ENCODE measurements at regions not wholly inside any gene's neighbourhood (a gene's known extent, or its start where the extent isn't known, plus 50 kb on each side); places are given as distances from the start of the nearest gene placed in this dataset.
"Not testable (repeated sequence)": the region's sequence is repeated elsewhere in the genome, so short reads cannot be mapped to it uniquely, and the experiment has no call there.

DNA sequence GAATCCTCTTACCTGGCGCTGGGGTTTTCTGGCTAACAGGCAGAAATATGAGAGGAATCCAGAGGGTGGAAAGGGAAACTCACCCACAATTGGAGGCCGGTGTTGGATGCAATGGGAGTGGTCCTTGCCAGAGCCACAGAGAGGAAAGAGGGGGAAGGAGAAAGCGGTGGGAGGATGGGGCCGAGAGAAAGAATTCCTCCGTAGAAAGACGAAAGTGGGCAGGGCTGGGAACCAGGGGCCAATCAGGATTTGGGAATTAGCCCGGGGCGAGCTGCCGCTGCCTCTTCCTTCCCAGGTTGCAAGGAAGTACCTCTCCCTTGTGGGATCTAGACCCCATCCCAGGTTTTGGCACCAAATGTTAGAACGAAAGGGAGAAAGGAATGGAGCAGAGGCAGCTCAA lies 83.1 kb upstream of the SPIN4 start:
- no peak for TF ChIP-seq POLR2A (IDR thresholded peaks at IDR 0.05; ENCODE audit: low read length)
- TF ChIP-seq GATA1 (IDR thresholded peaks at IDR 0.05; ENCODE audit: low read depth, low read length), result no peak
- no peak for DNase-seq

DNA sequence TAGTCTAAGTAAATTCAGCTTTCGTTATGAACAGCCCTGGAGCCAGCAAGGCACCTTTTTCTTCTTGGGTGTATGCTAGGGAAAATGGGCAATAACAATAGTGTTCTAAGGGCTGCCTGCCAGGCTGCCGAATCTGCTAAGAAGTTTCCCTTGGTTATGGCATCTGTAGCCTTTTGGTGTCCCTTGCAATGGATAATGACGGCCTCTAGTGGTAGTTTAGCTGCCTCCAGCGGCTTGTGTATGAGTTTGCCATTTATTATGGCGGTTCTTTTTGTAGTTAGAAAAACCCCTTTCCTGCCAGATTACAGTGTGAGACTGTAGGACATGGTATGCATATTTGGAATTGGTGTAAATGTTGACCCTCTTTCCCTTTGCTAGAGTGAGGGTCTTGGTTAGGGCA lies 78.9 kb upstream of the SPIN4 start:
- TF ChIP-seq POLR2A (IDR thresholded peaks at IDR 0.05; ENCODE audit: low read length) (no peak), GATA1 (IDR thresholded peaks at IDR 0.05; ENCODE audit: low read depth, low read length) (no peak)
- peak in 1 of 2 experiments; percentile 0 for DNase-seq

DNA sequence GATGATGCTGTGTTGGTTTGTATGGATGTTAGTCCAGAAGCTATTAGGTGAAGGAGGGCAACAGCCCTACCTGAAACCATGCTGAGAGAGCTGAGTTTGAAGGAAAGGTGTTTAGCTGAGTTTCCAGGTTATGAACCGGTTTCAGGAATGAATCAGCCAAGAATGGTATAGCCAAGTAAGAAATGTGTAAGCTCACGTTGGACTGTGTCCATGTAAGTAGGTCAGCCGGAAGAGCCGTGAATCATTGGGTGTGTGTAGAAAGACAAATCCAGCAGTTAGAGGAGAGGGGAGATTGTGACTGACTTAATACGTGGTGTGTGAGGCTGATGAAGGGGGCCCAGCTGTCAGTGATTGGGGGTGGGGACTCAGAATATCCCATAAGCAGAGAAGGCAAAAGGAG lies 77.2 kb upstream of the SPIN4 start:
- TF ChIP-seq POLR2A (IDR thresholded peaks at IDR 0.05; ENCODE audit: low read length), result no peak
- TF ChIP-seq GATA1 (IDR thresholded peaks at IDR 0.05; ENCODE audit: low read depth, low read length), result no peak
- DNase-seq, result no peak

DNA sequence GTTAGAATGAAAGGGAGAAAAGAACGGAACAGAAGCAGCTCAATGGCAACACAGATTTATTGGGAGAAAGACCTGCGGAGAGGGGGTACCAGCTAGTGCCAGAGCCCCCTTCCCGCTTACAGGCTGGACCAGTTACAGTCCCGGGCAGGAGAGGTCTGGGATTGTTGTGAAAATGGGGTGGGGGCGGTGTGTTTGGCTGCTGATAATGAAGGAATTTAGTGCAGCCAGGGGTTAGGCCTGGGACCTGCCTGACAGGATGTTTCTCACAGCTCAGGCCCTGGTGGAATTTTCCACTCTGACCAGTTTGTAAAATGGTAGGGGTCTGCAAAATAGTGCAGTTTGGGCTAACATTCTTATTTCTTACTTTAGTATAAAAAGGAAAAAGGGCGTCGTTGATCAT lies 75.4 kb upstream of the SPIN4 start:
- no peak for DNase-seq
- TF ChIP-seq GATA1 (IDR thresholded peaks at IDR 0.05; ENCODE audit: low read depth, low read length), result no peak
- no peak for TF ChIP-seq POLR2A (IDR thresholded peaks at IDR 0.05; ENCODE audit: low read length)

DNA sequence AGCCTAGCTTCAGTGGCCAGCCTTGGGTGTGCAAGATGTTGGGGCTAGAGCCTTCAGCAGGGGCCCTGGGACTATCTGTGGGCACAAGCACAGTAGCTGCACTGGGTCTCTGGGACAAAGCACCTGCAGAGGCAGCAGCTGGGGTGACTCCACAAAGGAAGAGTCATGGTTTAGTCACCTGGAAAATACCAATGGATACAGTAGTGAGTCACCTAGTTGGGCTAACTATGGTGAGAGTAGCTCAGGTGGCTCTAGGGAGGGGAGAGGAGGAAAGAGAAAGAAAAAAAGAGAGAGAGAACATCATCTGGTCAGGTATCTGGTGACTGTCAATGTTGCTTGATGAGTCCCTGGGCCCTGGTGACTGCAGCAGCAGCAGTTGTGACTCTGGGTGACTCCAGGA lies 72.9 kb upstream of the SPIN4 start:
- TF ChIP-seq GATA1 (IDR thresholded peaks at IDR 0.05; ENCODE audit: low read depth, low read length) (no peak), POLR2A (IDR thresholded peaks at IDR 0.05; ENCODE audit: low read length) (no peak)
- no peak for DNase-seq

DNA sequence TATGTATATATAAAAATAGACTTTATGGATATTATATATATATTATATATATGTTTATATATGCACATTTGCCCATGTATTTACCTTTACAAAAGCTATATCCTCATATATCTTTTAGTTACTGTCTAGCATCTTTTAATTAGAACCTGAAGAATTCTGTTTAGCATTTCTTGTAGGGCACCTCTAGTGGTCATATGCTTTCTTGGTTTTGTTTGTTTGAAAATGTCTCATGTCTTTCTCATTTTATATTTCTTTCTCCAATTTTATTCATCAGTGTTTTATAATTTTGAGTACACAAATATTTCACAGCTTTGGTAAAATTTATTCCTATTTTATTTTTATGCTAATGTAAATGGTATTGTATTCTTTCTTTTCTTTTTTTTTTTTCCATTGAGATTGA lies 70.3 kb upstream of the SPIN4 start:
- no peak for DNase-seq
- no peak for TF ChIP-seq POLR2A (IDR thresholded peaks at IDR 0.05; ENCODE audit: low read length)
- no peak for TF ChIP-seq GATA1 (IDR thresholded peaks at IDR 0.05; ENCODE audit: low read depth, low read length)

DNA sequence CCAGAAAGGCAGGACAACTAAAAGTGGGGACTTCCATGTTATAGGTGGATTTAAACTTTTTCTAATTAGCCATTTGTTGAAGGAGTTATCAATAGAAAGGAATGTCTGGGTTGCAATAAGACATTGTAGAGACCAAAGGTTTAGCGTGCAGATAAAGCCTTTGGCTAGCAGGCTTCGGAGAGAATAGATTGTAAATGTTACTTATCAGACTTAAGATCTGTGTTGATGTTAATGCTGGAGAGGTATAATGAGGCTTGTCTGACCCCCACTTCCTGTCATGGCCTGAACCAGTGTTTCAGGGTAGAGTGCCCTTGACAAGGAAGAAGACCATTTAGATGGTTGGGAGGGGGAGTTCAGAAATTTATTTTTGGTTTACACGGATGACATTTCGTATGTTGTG lies 67.1 kb upstream of the SPIN4 start:
- TF ChIP-seq GATA1 (IDR thresholded peaks at IDR 0.05; ENCODE audit: low read depth, low read length) (no peak), POLR2A (IDR thresholded peaks at IDR 0.05; ENCODE audit: low read length) (no peak)
- DNase-seq, result no peak

DNA sequence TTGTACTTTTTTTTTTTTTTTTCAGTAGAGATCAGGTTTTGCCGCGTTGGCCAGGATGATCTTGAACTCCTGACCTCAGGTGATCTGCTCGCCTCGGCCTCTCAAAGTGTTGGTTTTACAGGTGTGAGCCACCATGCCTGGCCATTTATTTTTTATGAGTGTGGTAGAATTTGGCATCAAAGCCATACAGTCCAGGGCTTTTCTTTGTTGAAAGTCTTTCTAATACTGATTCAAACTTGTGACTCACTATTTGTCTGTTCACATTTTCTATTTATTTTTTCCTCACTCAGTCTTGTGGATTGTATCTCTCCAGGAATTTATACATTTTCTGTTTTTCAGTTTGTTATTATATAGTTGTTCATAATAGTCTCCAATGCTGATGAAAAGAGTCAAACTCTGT lies 66.5 kb upstream of the SPIN4 start:
- TF ChIP-seq GATA1 (IDR thresholded peaks at IDR 0.05; ENCODE audit: low read depth, low read length) (no peak), POLR2A (IDR thresholded peaks at IDR 0.05; ENCODE audit: low read length) (no peak)
- no peak for DNase-seq

DNA sequence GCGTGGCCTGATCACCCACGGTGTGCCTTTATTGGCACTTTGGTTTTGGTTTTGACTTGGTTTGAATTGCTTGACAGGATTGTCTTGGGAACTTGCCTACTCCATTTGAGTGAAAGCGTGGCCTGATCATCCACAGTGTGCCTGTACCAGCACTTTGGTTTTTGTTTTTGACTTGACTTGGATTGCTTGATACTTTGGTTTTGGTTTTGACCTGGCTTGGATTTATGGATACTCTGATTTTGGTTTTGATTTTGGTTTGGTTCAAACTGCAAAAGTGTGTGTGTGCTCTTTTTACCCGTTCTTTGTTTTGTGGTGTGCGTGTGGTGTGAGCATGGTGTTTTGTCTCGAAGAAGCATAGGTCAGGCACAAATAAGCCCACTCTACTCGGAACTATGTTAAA lies 58.8 kb upstream of the SPIN4 start:
- DNase-seq, result not testable (repeated sequence)

DNA sequence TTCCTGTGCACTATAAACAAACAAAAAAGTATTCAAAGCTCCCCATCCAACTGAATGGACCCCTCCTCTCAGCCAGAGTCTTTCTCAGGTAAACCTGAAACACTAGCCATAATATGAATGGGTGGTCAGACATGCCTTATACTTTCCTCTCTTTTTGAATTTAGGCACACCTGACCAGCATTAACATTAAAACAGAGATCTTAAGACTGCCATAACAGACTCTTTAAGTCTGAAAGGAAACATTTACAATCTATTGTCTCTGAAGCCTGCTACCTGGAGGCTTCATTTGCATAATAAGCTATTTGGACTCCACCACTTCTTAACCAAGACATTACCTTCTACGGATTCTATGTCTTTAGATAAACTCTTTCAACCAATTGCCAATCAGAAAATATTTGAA lies 56.9 kb upstream of the SPIN4 start:
- no peak for DNase-seq
- TF ChIP-seq GATA1 (IDR thresholded peaks at IDR 0.05; ENCODE audit: low read depth, low read length) (no peak), POLR2A (IDR thresholded peaks at IDR 0.05; ENCODE audit: low read length) (no peak)

DNA sequence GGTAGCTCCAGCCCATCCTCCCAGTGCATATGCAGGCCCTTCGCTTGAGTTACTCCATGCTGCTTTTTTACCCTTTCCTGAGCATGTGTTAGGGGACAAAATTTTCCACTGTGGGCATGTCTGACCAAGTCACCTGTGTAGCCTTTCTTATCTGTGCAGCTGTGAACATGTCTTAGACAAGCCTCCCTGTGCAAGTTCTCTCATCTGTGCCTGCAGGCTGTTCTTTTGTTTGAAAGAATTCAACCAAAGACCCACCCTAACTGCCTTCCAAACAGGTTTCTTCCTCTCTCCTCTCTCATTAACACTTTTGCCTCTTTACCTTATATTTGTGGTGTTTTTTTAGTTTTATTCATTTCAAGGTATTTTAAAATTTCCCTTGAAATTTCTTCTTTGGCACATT lies 53.2 kb upstream of the SPIN4 start:
- no peak for DNase-seq
- TF ChIP-seq GATA1 (IDR thresholded peaks at IDR 0.05; ENCODE audit: low read depth, low read length) (no peak), POLR2A (IDR thresholded peaks at IDR 0.05; ENCODE audit: low read length) (no peak)

DNA sequence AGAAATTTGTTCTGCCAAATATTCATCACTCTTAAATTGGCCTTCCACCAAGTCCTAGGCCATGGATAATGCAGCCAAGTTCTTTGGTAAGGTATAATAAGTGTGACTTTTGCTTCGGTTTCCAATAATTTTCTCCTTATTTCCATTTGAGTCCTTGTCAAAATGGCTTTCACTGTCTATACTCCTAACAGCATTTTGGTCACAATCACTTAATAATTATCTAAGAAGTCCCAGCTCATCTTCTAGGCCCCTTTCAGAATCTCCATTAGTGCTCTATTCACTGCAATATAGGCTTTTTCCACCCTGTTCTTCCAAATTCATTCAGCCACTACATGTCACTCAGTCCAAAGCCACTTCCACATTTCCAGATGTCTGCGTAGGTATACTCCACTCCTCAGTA lies 51.0 kb upstream of the SPIN4 start:
- no peak for TF ChIP-seq GATA1 (IDR thresholded peaks at IDR 0.05; ENCODE audit: low read depth, low read length)
- TF ChIP-seq POLR2A (IDR thresholded peaks at IDR 0.05; ENCODE audit: low read length), result no peak
- no peak for DNase-seq
